GM19351 (cell line): ENCODE measurements at regions not wholly inside any gene's neighbourhood (a gene's known extent, or its start where the extent isn't known, plus 50 kb on each side); places are given as distances from the start of the nearest gene placed in this dataset.

ENCODE experiments used
- ATAC-seq: cut with Tn5 transposase; IDR thresholded peaks from one replicate; pipeline ENCODE4 v1.9.1; 2021; ENCODE audit warnings: mild to moderate bottlenecking, moderate library complexity; ENCODE audit not compliant: unreplicated experiment

- no peak for ATAC-seq
Observed at GRCh38 chr14:36035675-36036074, 140.8 kb downstream of the PTCSC3 start.

GRCh38 chr14:36028665-36029064 is 147.9 kb downstream of the PTCSC3 start:
- ATAC-seq: no peak

- ATAC-seq: no peak
Observed at GRCh38 chr14:36028218-36028617, 148.3 kb downstream of the PTCSC3 start.

- ATAC-seq: no peak
Observed at GRCh38 chr14:36027354-36027753, 149.2 kb downstream of the PTCSC3 start.

- ATAC-seq: no peak
Observed at GRCh38 chr14:36022765-36023410, 153.6 kb downstream of the PTCSC3 start.

GRCh38 chr14:36021591-36022320 is 154.8 kb downstream of the PTCSC3 start:
- peak; percentile 21 for ATAC-seq

GRCh38 chr14:36021030-36021422 is 155.5 kb downstream of the PTCSC3 start:
- ATAC-seq: peak; percentile 55

- no peak for ATAC-seq
Observed at GRCh38 chr14:36020120-36021029, 156.1 kb downstream of the PTCSC3 start.

- ATAC-seq: no peak
Observed at GRCh38 chr14:36019126-36019525, 157.4 kb downstream of the PTCSC3 start.

GRCh38 chr14:36014236-36014635 is 162.3 kb downstream of the PTCSC3 start:
- ATAC-seq: no peak

- no peak for ATAC-seq
Observed at GRCh38 chr14:36013483-36013882, 163.0 kb downstream of the PTCSC3 start.

GRCh38 chr14:36012621-36013020 is 163.9 kb downstream of the PTCSC3 start:
- ATAC-seq: no peak

- no peak for ATAC-seq
Observed at GRCh38 chr14:36009643-36010042, 166.9 kb downstream of the PTCSC3 start.

- no peak for ATAC-seq
Observed at GRCh38 chr14:36006623-36007022, 169.9 kb downstream of the PTCSC3 start.

GRCh38 chr14:36005670-36006069 is 170.9 kb downstream of the PTCSC3 start:
- no peak for ATAC-seq

GRCh38 chr14:36001936-36002335 is 174.6 kb downstream of the PTCSC3 start:
- no peak for ATAC-seq

- ATAC-seq: no peak
Observed at GRCh38 chr14:35999294-35999693, 173.2 kb downstream of the BRMS1L start.

GRCh38 chr14:35998303-35998702 is 172.2 kb downstream of the BRMS1L start:
- ATAC-seq: no peak

GRCh38 chr14:35993684-35993960 is 167.5 kb downstream of the BRMS1L start:
- no peak for ATAC-seq

GRCh38 chr14:35992816-35993683 is 166.9 kb downstream of the BRMS1L start:
- ATAC-seq: no peak

- ATAC-seq: no peak
Observed at GRCh38 chr14:35991356-35991755, 165.2 kb downstream of the BRMS1L start.
